Esophagus (tissue), 2 donors: ENCODE measurements at regions not wholly inside any gene's neighbourhood (a gene's known extent, or its start where the extent isn't known, plus 50 kb on each side); places are given as distances from the start of the nearest gene placed in this dataset.
"Not testable (repeated sequence)": the region's sequence is repeated elsewhere in the genome, so short reads cannot be mapped to it uniquely, and the experiment has no call there.

Experiments
- H3K27ac ChIP-seq, 2 donors: one replicate each; pipeline ENCODE4 v1.5.1; 2013; ENCODE audit warnings: low read depth in 2 of 2, mild to moderate bottlenecking in 2 of 2, inconsistent platforms in 1 of 2, low read length in 1 of 2, moderate library complexity in 1 of 2
- H3K27me3 ChIP-seq, 2 donors: one replicate each; pipeline ENCODE4 v1.6.1; 2013; ENCODE audit warnings: low read length in 2 of 2, control low read depth in 1 of 2, mild to moderate bottlenecking in 1 of 2; ENCODE audit not compliant: insufficient read depth in 2 of 2, control insufficient read depth in 1 of 2
- H3K36me3 ChIP-seq, 2 donors: one replicate each; pipeline ENCODE4 v1.6.1; 2013; ENCODE audit warnings: low read length in 1 of 2; ENCODE audit not compliant: control insufficient read depth in 2 of 2, insufficient read depth in 2 of 2
- H3K4me1 ChIP-seq, 2 donors: one replicate each; pipeline ENCODE4 v1.6.1; 2013; ENCODE audit warnings: low read length in 1 of 2; ENCODE audit not compliant: control insufficient read depth in 2 of 2, insufficient read depth in 2 of 2
- H3K4me3 ChIP-seq, 2 donors: one replicate each; pipeline ENCODE4 v1.5.1; 2013; ENCODE audit warnings: low read length in 2 of 2, mild to moderate bottlenecking in 2 of 2, low read depth in 1 of 2, moderate library complexity in 1 of 2
- H3K9me3 ChIP-seq, 2 donors: one replicate each; pipeline ENCODE4 v1.6.1; 2013; ENCODE audit warnings: mild to moderate bottlenecking in 2 of 2, low read depth in 1 of 2, low read length in 1 of 2, moderate library complexity in 1 of 2; ENCODE audit not compliant: control insufficient read depth in 2 of 2, insufficient read depth in 1 of 2
- WGBS, 2 donors: extraction: QIAGEN DNeasy Blood & Tissue Kit; methylation state at CpG; one replicate each; pipeline ENCODE4 v1.1.7; 2013; 5-methylcytosine and 5-hydroxymethylcytosine counted together
- donor health status: healthy with polysubstance abuse.
- donor health status: Bipolar disorder and iron deficiency.

GRCh38 chr6:134389129-134389528, 71.2 kb upstream of the SGK1 start:
- Histone ChIP-seq H3K27me3 (no peaks in the 10 kb centered on the region), H3K27ac (no peak overlapping the region), H3K36me3 (no peaks in the 10 kb centered on the region), H3K9me3 (no peaks in the 10 kb centered on the region), H3K4me3 (no peak overlapping the region), H3K4me1 (no peaks in the 10 kb centered on the region)
- 83 to 87% methylated on average over 3 of the region's 3 CpGs for WGBS, 2 donors

- H3K36me3 ChIP-seq, H3K27me3 ChIP-seq, H3K4me1 ChIP-seq, H3K4me3 ChIP-seq, H3K9me3 ChIP-seq, H3K27ac ChIP-seq: not testable (repeated sequence)
- WGBS, 2 donors: 92% methylated on average over 5 of the region's 6 CpGs
Measured at GRCh38 chr6:134386482-134386881, 68.6 kb upstream of the SGK1 start.

GRCh38 chr6:134381959-134382358, 64.0 kb upstream of the SGK1 start:
- H3K9me3 ChIP-seq: no peaks in the 10 kb centered on the region
- H3K27ac ChIP-seq: no peak overlapping the region
- no peak overlapping the region for H3K4me3 ChIP-seq
- H3K27me3 ChIP-seq: no peaks in the 10 kb centered on the region
- WGBS, 2 donors: 68 to 69% methylated on average over 5 of the region's 5 CpGs
- H3K36me3 ChIP-seq: no peaks in the 10 kb centered on the region
- H3K4me1 ChIP-seq: no peaks in the 10 kb centered on the region

GRCh38 chr6:134379599-134379998, 61.7 kb upstream of the SGK1 start:
- Histone ChIP-seq H3K27me3 (no peaks in the 10 kb centered on the region), H3K9me3 (no peaks in the 10 kb centered on the region), H3K36me3 (no peaks in the 10 kb centered on the region), H3K27ac (peak overlapping the region; percentile 49 to 84), H3K4me3 (no peak overlapping the region), H3K4me1 (no peaks in the 10 kb centered on the region)
- 39 to 47% methylated on average over 1 of the region's 1 CpG for WGBS, 2 donors

GRCh38 chr6:134379076-134379475, 61.2 kb upstream of the SGK1 start:
- no peaks in the 10 kb centered on the region for H3K9me3 ChIP-seq
- H3K27me3 ChIP-seq: no peaks in the 10 kb centered on the region
- H3K36me3 ChIP-seq: no peaks in the 10 kb centered on the region
- 34 to 39% methylated on average over 5 of the region's 5 CpGs for WGBS, 2 donors
- no peak overlapping the region for H3K4me3 ChIP-seq
- no peaks in the 10 kb centered on the region for H3K4me1 ChIP-seq
- H3K27ac ChIP-seq: peak overlapping the region; percentile 1 to 84

GRCh38 chr6:134378426-134378825, 60.5 kb upstream of the SGK1 start:
- Histone ChIP-seq H3K27ac (no peak overlapping the region), H3K4me1 (no peaks in the 10 kb centered on the region), H3K9me3 (no peaks in the 10 kb centered on the region), H3K27me3 (no peaks in the 10 kb centered on the region), H3K36me3 (no peaks in the 10 kb centered on the region), H3K4me3 (no peak overlapping the region)
- WGBS, 2 donors: 73 to 92% methylated on average over 1 of the region's 1 CpG

- H3K27me3 ChIP-seq: no peaks in the 10 kb centered on the region
- no peak overlapping the region for H3K4me3 ChIP-seq
- WGBS, 2 donors: 93 to 96% methylated on average over 3 of the region's 3 CpGs
- no peak overlapping the region for H3K27ac ChIP-seq
- H3K9me3 ChIP-seq: no peaks in the 10 kb centered on the region
- H3K4me1 ChIP-seq: no peaks in the 10 kb centered on the region
- H3K36me3 ChIP-seq: no peaks in the 10 kb centered on the region
Measured at GRCh38 chr6:134376785-134377184, 58.9 kb upstream of the SGK1 start.

GRCh38 chr6:134375220-134375580, 57.3 kb upstream of the SGK1 start:
- Histone ChIP-seq H3K4me3 (no peak overlapping the region), H3K27me3 (no peaks in the 10 kb centered on the region), H3K27ac (no peak overlapping the region), H3K36me3 (no peaks in the 10 kb centered on the region), H3K9me3 (no peaks in the 10 kb centered on the region), H3K4me1 (no peaks in the 10 kb centered on the region)
- WGBS, 2 donors: 94 to 96% methylated on average over 4 of the region's 4 CpGs

- H3K4me1 ChIP-seq: peaks cover 0 to 2% of the 10 kb centered on the region in 2 donors
- no peak overlapping the region for H3K4me3 ChIP-seq
- H3K36me3 ChIP-seq: no peaks in the 10 kb centered on the region
- H3K27ac ChIP-seq: no peak overlapping the region
- 54 to 55% methylated on average over 4 of the region's 4 CpGs for WGBS, 2 donors
- H3K27me3 ChIP-seq: no peaks in the 10 kb centered on the region
- H3K9me3 ChIP-seq: no peaks in the 10 kb centered on the region
Measured at GRCh38 chr6:134374491-134375219, 56.7 kb upstream of the SGK1 start.

GRCh38 chr6:134373993-134374392, 56.1 kb upstream of the SGK1 start:
- Histone ChIP-seq H3K27ac (no peak overlapping the region), H3K4me1 (peaks cover 0 to 2% of the 10 kb centered on the region in 2 donors), H3K9me3 (no peaks in the 10 kb centered on the region), H3K4me3 (no peak overlapping the region), H3K27me3 (no peaks in the 10 kb centered on the region), H3K36me3 (no peaks in the 10 kb centered on the region)
- WGBS, 2 donors: 70 to 77% methylated on average over 5 of the region's 5 CpGs
